Left lung (tissue), 4 donors: ENCODE measurements at regions not wholly inside any gene's neighbourhood (a gene's known extent, or its start where the extent isn't known, plus 50 kb on each side); places are given as distances from the start of the nearest gene placed in this dataset.

ENCODE experiments used
- ATAC-seq: fragments of 200-7000 bp; cut with Tn5 transposase; one replicate; pipeline ENCODE4 v1.9.1; 2020; ENCODE audit warnings: moderate library complexity
- DNase-seq, 4 donors: peaks; one replicate each; pipeline ENCODE4 v3.0.0-alpha.2; 2013 to 2020
- H3K27ac ChIP-seq, 2 donors: fragments of 200-600 bp; sonication (generic) in 1 of 2; one replicate each; pipeline versions ENCODE4 v1.5.0 to v1.8.0; 2020 to 2021
- H3K27me3 ChIP-seq, 2 donors: fragments of 200-600 bp; sonication (generic) in 1 of 2; one replicate each; pipeline versions ENCODE4 v1.5.0 to v1.8.0; 2020 to 2021
- H3K36me3 ChIP-seq, 2 donors: fragments of 200-600 bp; sonication (generic) in 1 of 2; one replicate each; pipeline versions ENCODE4 v1.5.0 to v1.8.0; 2020 to 2021
- H3K4me1 ChIP-seq, 2 donors: fragments of 200-600 bp; one replicate each; pipeline ENCODE4 v1.8.0; 2021
- H3K4me3 ChIP-seq, 2 donors: fragments of 200-600 bp; sonication (generic) in 1 of 2; one replicate each; pipeline versions ENCODE4 v1.5.0 to v1.8.0; 2020 to 2021; ENCODE audit warnings: mild to moderate bottlenecking in 1 of 2
- H3K9me3 ChIP-seq, 2 donors: fragments of 200-600 bp; sonication (generic) in 1 of 2; one replicate each; pipeline versions ENCODE4 v1.5.0 to v1.8.0; 2020 to 2021
- CTCF ChIP-seq, 2 donors: fragments of 200-600 bp; sonication (generic) in 1 of 2; IDR thresholded peaks; one replicate each; pipeline versions ENCODE4 v1.5.0 to v1.8.0; 2021; ENCODE audit warnings: antibody characterized with exemption in 2 of 2
- intact Hi-C, 2 donors: fragments of 100-400 bp; cut with DNase I; formaldehyde crosslinking; loops; one replicate each; pipeline versions ENCODE4 v1.11.2 to v1.14.2; 2022
- donor health status: DM: no; HTN: yes; CAD: no.
- donor health status: DM: no; HTN: no; CAD: no.

DNA sequence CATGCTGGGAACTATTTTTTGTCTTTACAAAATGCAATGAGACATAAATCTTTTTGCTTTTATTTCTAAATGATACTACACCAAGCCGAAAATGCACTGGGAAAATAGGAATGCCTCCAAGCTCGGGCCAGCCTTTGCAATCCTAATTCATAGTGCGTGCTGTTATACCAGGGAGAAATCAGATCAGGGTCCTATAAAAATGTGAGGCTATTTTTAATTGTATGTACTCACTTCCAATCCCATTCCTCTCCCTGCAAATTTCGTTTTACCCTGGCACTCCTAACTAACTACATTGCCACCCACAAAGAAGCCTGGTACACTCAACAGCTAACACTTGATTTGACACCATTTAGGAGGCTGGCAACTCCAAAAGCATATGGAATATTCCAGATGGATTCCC, 350.6 kb upstream of the ZFP64 start:
- peaks cover 0 to 6% of the 10 kb centered on the region in 2 donors for H3K9me3 ChIP-seq
- no peak for ATAC-seq

DNA sequence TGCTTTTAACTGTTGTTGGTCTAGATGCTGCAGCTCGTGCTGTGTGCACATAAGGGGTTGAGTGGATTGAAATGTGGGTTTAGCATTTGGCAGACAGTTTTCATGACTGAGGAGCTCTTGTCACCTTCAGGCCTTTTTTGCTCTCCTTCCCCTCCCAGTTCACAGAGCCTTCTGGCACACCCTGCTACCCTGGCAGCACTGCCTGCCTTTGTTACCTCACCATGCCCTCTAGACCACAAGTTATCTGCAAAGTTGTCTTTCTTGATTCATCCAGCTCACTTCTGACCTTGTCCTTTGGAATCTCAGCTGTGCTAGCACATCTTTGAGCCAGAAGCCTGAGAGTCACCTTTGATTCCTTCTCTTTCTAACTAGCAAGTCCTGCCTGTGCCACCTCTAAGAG, 348.9 kb upstream of the ZFP64 start:
- H3K4me1 ChIP-seq, result no peaks in the 10 kb centered on the region
- intact Hi-C loops, result no loop called here
- H3K27me3 ChIP-seq, result no peaks in the 10 kb centered on the region
- peaks cover 0 to 6% of the 10 kb centered on the region in 2 donors for H3K9me3 ChIP-seq
- ATAC-seq, result no peak
- H3K4me3 ChIP-seq, result no peak overlapping the region
- H3K27ac ChIP-seq, result no peak overlapping the region
- TF ChIP-seq CTCF (IDR thresholded peaks at IDR 0.05), result no peak
- no peak for DNase-seq
- no peaks in the 10 kb centered on the region for H3K36me3 ChIP-seq

More for the DNA sequence above, 350.6 kb upstream of the ZFP64 start:
- no peak for TF ChIP-seq CTCF (IDR thresholded peaks at IDR 0.05)
- no peaks in the 10 kb centered on the region for H3K27me3 ChIP-seq
- no peaks in the 10 kb centered on the region for H3K4me1 ChIP-seq
- H3K36me3 ChIP-seq, result no peaks in the 10 kb centered on the region
- DNase-seq, result peak in 1 of 4 donors; percentile 16
- no peak overlapping the region for H3K27ac ChIP-seq
- intact Hi-C loops, result no loop called here
- H3K4me3 ChIP-seq, result no peak overlapping the region

- ATAC-seq (no peak), DNase-seq (no peak)
- H3K27me3 ChIP-seq, result no peaks in the 10 kb centered on the region
- TF ChIP-seq CTCF (IDR thresholded peaks at IDR 0.05), result no peak
- intact Hi-C loops, result no loop called here
- no peaks in the 10 kb centered on the region for H3K4me1 ChIP-seq
- no peak overlapping the region for H3K27ac ChIP-seq
- H3K4me3 ChIP-seq, result no peak overlapping the region
- no peaks in the 10 kb centered on the region for H3K36me3 ChIP-seq
- peaks cover 0 to 6% of the 10 kb centered on the region in 2 donors for H3K9me3 ChIP-seq
Observed at GRCh38 chr20:52539891-52540290, 348.3 kb upstream of the ZFP64 start.

GRCh38 chr20:52536841-52537400, 345.3 kb upstream of the ZFP64 start:
- peak in 1 of 4 donors; percentile 31 for DNase-seq
- no peak for TF ChIP-seq CTCF (IDR thresholded peaks at IDR 0.05)
- Histone ChIP-seq H3K36me3 (no peaks in the 10 kb centered on the region), H3K27me3 (no peaks in the 10 kb centered on the region), H3K4me3 (no peak overlapping the region), H3K4me1 (no peaks in the 10 kb centered on the region), H3K27ac (no peak overlapping the region), H3K9me3 (no peaks in the 10 kb centered on the region)
- ATAC-seq, result no peak
- intact Hi-C loops, result no loop called here

- ATAC-seq, result no peak
- H3K27ac ChIP-seq, result no peak overlapping the region
- no peak overlapping the region for H3K4me3 ChIP-seq
- no peaks in the 10 kb centered on the region for H3K36me3 ChIP-seq
- no peaks in the 10 kb centered on the region for H3K9me3 ChIP-seq
- H3K27me3 ChIP-seq, result no peaks in the 10 kb centered on the region
- DNase-seq, result no peak
- TF ChIP-seq CTCF (IDR thresholded peaks at IDR 0.05), result no peak
- no peaks in the 10 kb centered on the region for H3K4me1 ChIP-seq
- intact Hi-C loops, result no loop called here
Observed at GRCh38 chr20:52536040-52536439, 344.5 kb upstream of the ZFP64 start.
